ENCODE measurements at regions not wholly inside any gene's neighbourhood (a gene's known extent, or its start where the extent isn't known, plus 50 kb on each side); places are given as distances from the start of the nearest gene placed in this dataset.

DNA sequence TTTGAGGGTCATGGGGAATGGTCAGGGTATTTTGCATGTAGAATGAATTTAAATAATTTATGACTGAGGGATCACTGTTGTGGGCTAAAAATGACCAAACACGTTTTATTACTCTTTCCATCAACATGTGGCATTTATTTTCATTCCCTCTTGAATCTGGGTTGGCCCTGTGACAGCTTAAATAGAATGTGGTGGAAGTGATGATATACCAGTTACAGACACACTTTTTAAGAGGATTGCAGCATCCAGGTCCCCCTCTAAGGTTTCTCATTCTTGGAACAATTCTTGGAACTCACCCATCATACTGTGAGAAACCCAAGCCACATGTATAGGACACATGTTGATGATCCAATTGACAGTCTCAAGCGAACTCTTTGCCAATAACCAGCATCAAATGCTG lies 272.4 kb downstream of the ETV1 start:
- Histone ChIP-seq H3K9ac (ENCODE audit: low read length in 3 of 3) (no peak overlapping the region), H3K9me3 (ENCODE audit: control insufficient read depth in 2 of 3, insufficient read depth in 1 of 3, low read length in 3 of 3) (peaks cover 0 to 5% (median 0%) of the 10 kb centered on the region in 3 donors), H3K4me3 (ENCODE audit: low read length in 3 of 3) (no peak overlapping the region), H3K4me1 (ENCODE audit: control insufficient read depth in 2 of 3, insufficient read depth in 2 of 3, low read depth in 1 of 3, low read length in 3 of 3) (no peaks in the 10 kb centered on the region), H3K36me3 (ENCODE audit: control insufficient read depth in 2 of 3, insufficient read depth in 3 of 3, low read length in 3 of 3) (no peaks in the 10 kb centered on the region), H3K27me3 (ENCODE audit: control insufficient read depth, insufficient read depth, low read length) (no peaks in the 10 kb centered on the region), H3K27ac (ENCODE audit: low read depth in 2 of 2, low read length in 2 of 2) (no peak overlapping the region)
- no peak for FAIRE-seq
- DNase-seq, result no peak
- TF ChIP-seq, protein P1, sequence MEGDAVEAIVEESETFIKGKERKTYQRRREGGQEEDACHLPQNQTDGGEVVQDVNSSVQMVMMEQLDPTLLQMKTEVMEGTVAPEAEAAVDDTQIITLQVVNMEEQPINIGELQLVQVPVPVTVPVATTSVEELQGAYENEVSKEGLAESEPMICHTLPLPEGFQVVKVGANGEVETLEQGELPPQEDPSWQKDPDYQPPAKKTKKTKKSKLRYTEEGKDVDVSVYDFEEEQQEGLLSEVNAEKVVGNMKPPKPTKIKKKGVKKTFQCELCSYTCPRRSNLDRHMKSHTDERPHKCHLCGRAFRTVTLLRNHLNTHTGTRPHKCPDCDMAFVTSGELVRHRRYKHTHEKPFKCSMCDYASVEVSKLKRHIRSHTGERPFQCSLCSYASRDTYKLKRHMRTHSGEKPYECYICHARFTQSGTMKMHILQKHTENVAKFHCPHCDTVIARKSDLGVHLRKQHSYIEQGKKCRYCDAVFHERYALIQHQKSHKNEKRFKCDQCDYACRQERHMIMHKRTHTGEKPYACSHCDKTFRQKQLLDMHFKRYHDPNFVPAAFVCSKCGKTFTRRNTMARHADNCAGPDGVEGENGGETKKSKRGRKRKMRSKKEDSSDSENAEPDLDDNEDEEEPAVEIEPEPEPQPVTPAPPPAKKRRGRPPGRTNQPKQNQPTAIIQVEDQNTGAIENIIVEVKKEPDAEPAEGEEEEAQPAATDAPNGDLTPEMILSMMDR (IDR thresholded peaks at IDR 0.05; ENCODE audit: borderline replicate concordance, extremely low read depth, insufficient read depth), result no peak
- intact Hi-C loops (cut with DNase I), result no loop called here

DNA sequence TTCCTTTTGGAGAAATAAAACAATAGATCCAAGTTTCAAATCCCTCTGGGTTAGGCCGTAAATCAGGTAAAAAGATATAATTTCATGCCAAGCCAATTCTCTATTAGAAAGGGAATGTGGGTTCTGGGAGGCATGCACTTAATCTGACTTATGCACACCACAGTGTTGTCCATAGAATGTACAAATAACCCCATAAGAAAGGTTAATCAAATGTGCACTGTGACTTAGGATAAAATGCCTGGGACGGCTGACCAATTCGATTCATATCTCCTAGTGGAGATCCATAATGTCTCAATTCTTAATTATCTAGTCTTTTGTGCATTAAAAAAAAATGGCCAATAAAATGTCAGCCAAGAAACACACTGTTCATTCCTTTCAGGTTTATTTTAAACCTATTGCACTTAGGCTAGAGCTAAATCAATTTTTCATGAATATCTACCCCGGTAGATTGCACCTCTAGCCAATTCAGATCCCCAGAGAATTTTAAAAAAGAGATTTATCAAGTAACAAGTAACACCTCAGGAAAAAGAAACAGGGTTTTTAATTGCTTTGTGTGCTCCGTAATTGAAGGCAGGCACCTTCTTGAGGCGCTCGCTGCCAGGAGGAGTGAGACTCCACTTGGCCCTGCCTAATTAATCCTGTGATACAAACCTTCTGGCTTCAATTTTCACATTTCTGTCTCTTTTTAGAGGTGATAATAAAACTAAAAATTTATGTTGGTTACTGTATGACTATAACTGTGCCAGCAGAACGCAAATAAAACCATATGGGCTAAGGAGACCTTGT lies 265.1 kb downstream of the ETV1 start:
- H3K36me3 ChIP-seq (ENCODE audit: control insufficient read depth in 2 of 3, insufficient read depth in 3 of 3, low read length in 3 of 3), result no peaks in the 10 kb centered on the region
- no peak overlapping the region for H3K9ac ChIP-seq (ENCODE audit: low read length in 3 of 3)
- H3K4me1 ChIP-seq (ENCODE audit: control insufficient read depth in 2 of 3, insufficient read depth in 2 of 3, low read depth in 1 of 3, low read length in 3 of 3), result no peaks in the 10 kb centered on the region
- FAIRE-seq, result no peak
- H3K27me3 ChIP-seq (ENCODE audit: control insufficient read depth, insufficient read depth, low read length), result no peaks in the 10 kb centered on the region
- intact Hi-C loops (cut with DNase I), result no loop called here
- TF ChIP-seq, protein P1 (IDR thresholded peaks at IDR 0.05; ENCODE audit: borderline replicate concordance, extremely low read depth, insufficient read depth), result no peak
- peak in 2 of 5 donors; percentile 30 to 47 for DNase-seq
- no peak overlapping the region for H3K4me3 ChIP-seq (ENCODE audit: low read length in 3 of 3)
- no peak overlapping the region for H3K27ac ChIP-seq (ENCODE audit: low read depth in 2 of 2, low read length in 2 of 2)
- no peaks in the 10 kb centered on the region for H3K9me3 ChIP-seq (ENCODE audit: control insufficient read depth in 2 of 3, insufficient read depth in 1 of 3, low read length in 3 of 3)

DNA sequence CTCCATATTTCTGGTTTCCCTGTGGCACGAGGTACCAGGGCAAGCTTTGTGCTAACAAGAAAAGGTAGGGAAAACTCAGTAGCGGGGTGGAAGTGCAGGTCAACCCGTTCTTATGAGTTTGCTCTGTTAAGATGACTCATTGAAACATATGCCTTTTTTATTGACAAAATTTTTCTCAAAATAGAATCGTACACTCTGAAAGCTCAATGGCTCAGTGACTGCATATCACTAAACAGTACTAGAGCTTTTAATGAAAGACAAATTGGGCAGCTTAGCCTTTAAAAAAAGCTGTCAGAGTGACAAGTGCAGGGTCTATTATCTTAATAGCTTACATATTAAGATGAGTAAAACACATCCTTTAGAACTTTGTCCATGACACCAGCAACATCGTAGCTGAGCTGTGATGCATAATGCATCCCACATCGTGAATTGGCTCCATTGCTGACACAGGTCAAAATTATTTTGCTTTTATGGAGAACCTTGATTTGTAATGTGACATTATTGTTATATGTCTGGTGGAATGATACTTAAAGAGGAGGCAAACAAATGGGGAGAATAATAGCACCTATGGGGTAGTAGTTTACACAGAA lies 264.4 kb downstream of the ETV1 start:
- DNase-seq, result peak in 1 of 5 donors; percentile 7
- no peak overlapping the region for H3K27ac ChIP-seq (ENCODE audit: low read depth in 2 of 2, low read length in 2 of 2)
- intact Hi-C loops (cut with DNase I), result no loop called here
- H3K9ac ChIP-seq (ENCODE audit: low read length in 3 of 3), result no peak overlapping the region
- TF ChIP-seq, protein P1 (IDR thresholded peaks at IDR 0.05; ENCODE audit: borderline replicate concordance, extremely low read depth, insufficient read depth), result no peak
- no peaks in the 10 kb centered on the region for H3K36me3 ChIP-seq (ENCODE audit: control insufficient read depth in 2 of 3, insufficient read depth in 3 of 3, low read length in 3 of 3)
- H3K4me1 ChIP-seq (ENCODE audit: control insufficient read depth in 2 of 3, insufficient read depth in 2 of 3, low read depth in 1 of 3, low read length in 3 of 3), result no peaks in the 10 kb centered on the region
- no peaks in the 10 kb centered on the region for H3K9me3 ChIP-seq (ENCODE audit: control insufficient read depth in 2 of 3, insufficient read depth in 1 of 3, low read length in 3 of 3)
- no peaks in the 10 kb centered on the region for H3K27me3 ChIP-seq (ENCODE audit: control insufficient read depth, insufficient read depth, low read length)
- no peak overlapping the region for H3K4me3 ChIP-seq (ENCODE audit: low read length in 3 of 3)
- no peak for FAIRE-seq
